Fibroblast of lung (primary cell): ENCODE measurements at regions not wholly inside any gene's neighbourhood (a gene's known extent, or its start where the extent isn't known, plus 50 kb on each side); places are given as distances from the start of the nearest gene placed in this dataset.
"Not testable (repeated sequence)": the region's sequence is repeated elsewhere in the genome, so short reads cannot be mapped to it uniquely, and the experiment has no call there.

ENCODE experiments used
- DNase-seq, 2 donors: peaks; one replicate each; pipeline versions ENCODE4 v3.0.0 to v3.0.0-alpha.2; 2010; ENCODE audit warnings: low read depth in 2 of 2
- H2AFZ ChIP-seq: 2 replicates; pipeline ENCODE4 v1.5.1; 2012; ENCODE audit warnings: low read length, control low read depth, inconsistent platforms
- H3K27ac ChIP-seq: 2 replicates; pipeline ENCODE4 v1.5.1; 2011; ENCODE audit warnings: low read length, control low read depth; ENCODE audit not compliant: insufficient read depth
- H3K27me3 ChIP-seq: 2 replicates; pipeline ENCODE4 v1.5.1; 2011; ENCODE audit warnings: mild to moderate bottlenecking, low read length; ENCODE audit not compliant: control insufficient read depth, insufficient read depth
- H3K36me3 ChIP-seq: 2 replicates; pipeline ENCODE4 v1.5.1; 2011; ENCODE audit warnings: low read length; ENCODE audit not compliant: control insufficient read depth, insufficient read depth
- H3K4me1 ChIP-seq: 2 replicates; pipeline ENCODE4 v1.5.1; 2011; ENCODE audit warnings: low read length; ENCODE audit not compliant: control insufficient read depth, insufficient read depth; ENCODE audit errors: extremely low read depth
- H3K4me2 ChIP-seq: 2 replicates; pipeline ENCODE4 v1.5.1; 2011; ENCODE audit warnings: low read length, control low read depth; ENCODE audit not compliant: insufficient read depth; ENCODE audit errors: extremely low read depth
- H3K4me3 ChIP-seq, 4 experiments: fragments of 200-600 bp in 1 of 4; sonication (generic) in 1 of 4; replicated peaks in 1 of 4; 2 replicates each; pipeline ENCODE4 v1.5.1; 2011 to 2016; ENCODE audit warnings: low read length in 4 of 4, low read depth in 3 of 4, mild to moderate bottlenecking in 3 of 4, control low read depth in 2 of 4, inconsistent platforms in 1 of 4, mixed read lengths in 1 of 4; ENCODE audit not compliant: insufficient read depth in 1 of 4; ENCODE audit errors: control extremely low read depth in 1 of 4
- H3K79me2 ChIP-seq: 2 replicates; pipeline ENCODE4 v1.5.1; 2012; ENCODE audit warnings: mild to moderate bottlenecking, low read length, inconsistent platforms; ENCODE audit not compliant: control insufficient read depth, insufficient read depth
- H3K9ac ChIP-seq: 2 replicates; pipeline ENCODE4 v1.5.1; 2011; ENCODE audit warnings: mild to moderate bottlenecking, low read length, control low read depth; ENCODE audit not compliant: insufficient read depth
- H3K9me3 ChIP-seq: 2 replicates; pipeline ENCODE4 v1.5.1; 2012; ENCODE audit warnings: low read depth, low read length; ENCODE audit not compliant: control insufficient read depth, insufficient read depth
- H4K20me1 ChIP-seq: 2 replicates; pipeline ENCODE4 v1.5.1; 2011; ENCODE audit warnings: low read length; ENCODE audit not compliant: control insufficient read depth, insufficient read depth; ENCODE audit errors: extremely low read depth
- EZH2 ChIP-seq: IDR thresholded peaks from 2 replicates; pipeline ENCODE4 v1.5.1; 2012; ENCODE audit warnings: low read length, control low read depth, mild to moderate bottlenecking; ENCODE audit errors: missing control alignments
- TF ChIP-seq, protein P1 (sequence below), 2 donors: IDR thresholded peaks in 1 of 2; conservative IDR thresholded peaks in 1 of 2; 1 replicate in 1 of 2; 2 replicates in 1 of 2; pipeline ENCODE4 v1.5.1; 2011 to 2012; ENCODE audit warnings: low read length in 2 of 2, control low read depth in 1 of 2, inconsistent platforms in 1 of 2, low read depth in 1 of 2, mild to moderate bottlenecking in 1 of 2

DNA sequence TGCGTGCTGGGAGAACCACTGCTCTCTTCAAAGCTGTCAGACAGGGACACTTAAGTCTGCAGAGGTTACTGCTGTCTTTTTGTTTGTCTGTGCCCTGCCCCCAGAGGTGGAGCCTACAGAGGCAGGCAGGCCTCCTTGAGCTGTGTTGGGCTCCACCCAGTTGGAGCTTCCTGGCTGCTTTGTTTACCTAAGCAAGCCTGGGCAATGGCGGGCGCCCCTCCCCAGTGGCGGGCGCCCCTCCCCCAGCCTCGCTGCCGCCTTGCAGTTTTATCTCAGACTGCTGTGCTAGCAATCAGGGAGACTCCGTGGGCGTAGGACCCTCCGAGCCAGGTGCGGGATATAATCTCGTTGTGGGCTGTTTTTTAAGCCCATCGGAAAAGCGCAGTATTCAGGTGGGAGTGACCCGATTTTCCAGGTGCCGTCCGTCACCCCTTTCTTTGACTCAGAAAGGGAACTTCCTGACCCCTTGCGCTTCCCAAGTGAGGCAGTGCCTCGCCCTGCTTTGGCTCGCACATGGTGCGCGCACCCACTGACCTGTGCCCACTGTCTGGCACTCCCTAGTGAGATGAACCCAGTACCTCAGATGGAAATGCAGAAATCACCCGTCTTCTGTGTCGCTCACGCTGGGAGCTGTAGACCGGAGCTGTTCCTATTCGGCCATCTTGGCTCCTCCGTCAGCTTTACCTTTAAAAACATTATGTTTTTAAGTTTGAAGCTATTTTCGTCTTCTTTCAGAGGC, 954.6 kb upstream of the COX7C start:
- H2AFZ ChIP-seq, H4K20me1 ChIP-seq, H3K4me3 ChIP-seq, H3K4me1 ChIP-seq, H3K36me3 ChIP-seq, H3K27ac ChIP-seq, H3K4me2 ChIP-seq, H3K79me2 ChIP-seq, H3K27me3 ChIP-seq, H3K9ac ChIP-seq, H3K9me3 ChIP-seq, DNase-seq: not testable (repeated sequence)

DNA sequence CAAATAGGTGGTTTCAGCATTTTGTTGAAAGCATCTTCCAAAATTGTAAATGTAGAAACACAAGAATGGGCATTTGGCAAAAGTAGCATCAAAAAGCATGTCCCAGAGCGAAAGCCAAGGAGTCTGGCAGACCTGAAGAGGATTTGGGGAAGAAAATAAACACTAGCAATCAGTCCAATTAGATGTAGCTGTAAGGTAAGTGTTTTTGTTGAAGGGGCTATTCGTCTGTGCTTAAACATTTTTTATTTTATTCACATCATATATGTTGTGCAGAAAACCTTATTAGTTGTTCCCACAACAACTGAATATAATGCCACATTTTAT, 954.1 kb upstream of the COX7C start:
- Histone ChIP-seq H3K4me2 (no peak overlapping the region), H3K27ac (no peak overlapping the region), H3K9ac (no peak overlapping the region), H3K9me3 (no peaks in the 10 kb centered on the region), H3K36me3 (no peaks in the 10 kb centered on the region), H3K4me3 (no peak overlapping the region), H4K20me1 (no peaks in the 10 kb centered on the region), H2AFZ (no peak overlapping the region), H3K4me1 (no peaks in the 10 kb centered on the region), H3K79me2 (no peaks in the 10 kb centered on the region), H3K27me3 (no peaks in the 10 kb centered on the region)
- TF ChIP-seq EZH2: no peak
- TF ChIP-seq, protein P1, sequence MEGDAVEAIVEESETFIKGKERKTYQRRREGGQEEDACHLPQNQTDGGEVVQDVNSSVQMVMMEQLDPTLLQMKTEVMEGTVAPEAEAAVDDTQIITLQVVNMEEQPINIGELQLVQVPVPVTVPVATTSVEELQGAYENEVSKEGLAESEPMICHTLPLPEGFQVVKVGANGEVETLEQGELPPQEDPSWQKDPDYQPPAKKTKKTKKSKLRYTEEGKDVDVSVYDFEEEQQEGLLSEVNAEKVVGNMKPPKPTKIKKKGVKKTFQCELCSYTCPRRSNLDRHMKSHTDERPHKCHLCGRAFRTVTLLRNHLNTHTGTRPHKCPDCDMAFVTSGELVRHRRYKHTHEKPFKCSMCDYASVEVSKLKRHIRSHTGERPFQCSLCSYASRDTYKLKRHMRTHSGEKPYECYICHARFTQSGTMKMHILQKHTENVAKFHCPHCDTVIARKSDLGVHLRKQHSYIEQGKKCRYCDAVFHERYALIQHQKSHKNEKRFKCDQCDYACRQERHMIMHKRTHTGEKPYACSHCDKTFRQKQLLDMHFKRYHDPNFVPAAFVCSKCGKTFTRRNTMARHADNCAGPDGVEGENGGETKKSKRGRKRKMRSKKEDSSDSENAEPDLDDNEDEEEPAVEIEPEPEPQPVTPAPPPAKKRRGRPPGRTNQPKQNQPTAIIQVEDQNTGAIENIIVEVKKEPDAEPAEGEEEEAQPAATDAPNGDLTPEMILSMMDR (conservative IDR thresholded peaks at IDR 0.05 in 1 of 2, IDR thresholded peaks at IDR 0.05 in 1 of 2; ENCODE audit: low read depth in 1 of 2, low read length in 2 of 2): no peak
- DNase-seq: no peak

- TF ChIP-seq, protein P1 (conservative IDR thresholded peaks at IDR 0.05 in 1 of 2, IDR thresholded peaks at IDR 0.05 in 1 of 2; ENCODE audit: low read depth in 1 of 2, low read length in 2 of 2): no peak
- TF ChIP-seq EZH2: no peak
- H3K79me2 ChIP-seq: no peaks in the 10 kb centered on the region
- no peaks in the 10 kb centered on the region for H3K4me1 ChIP-seq
- no peak overlapping the region for H3K4me2 ChIP-seq
- no peak for DNase-seq
- H3K36me3 ChIP-seq: no peaks in the 10 kb centered on the region
- no peaks in the 10 kb centered on the region for H3K27me3 ChIP-seq
- no peak overlapping the region for H3K27ac ChIP-seq
- no peaks in the 10 kb centered on the region for H3K9me3 ChIP-seq
- no peak overlapping the region for H2AFZ ChIP-seq
- no peak overlapping the region for H3K9ac ChIP-seq
- no peaks in the 10 kb centered on the region for H4K20me1 ChIP-seq
- no peak overlapping the region for H3K4me3 ChIP-seq
Observed at GRCh38 chr5:85670417-85670816, 947.3 kb upstream of the COX7C start.
